Calu3 (cell line): ENCODE measurements at regions not wholly inside any gene's neighbourhood (a gene's known extent, or its start where the extent isn't known, plus 50 kb on each side); places are given as distances from the start of the nearest gene placed in this dataset.

Source experiments
- BruUV-seq: library from RNA; stranded (reverse); fragments of 400-500 nt; replicated peaks from 2 replicates; lab custom pipeline; 2021; lab: Mats Ljungman, UMichigan
- CTCF ChIA-PET: fragments of 300-600 bp; sonication (Branson Sonifier 250); formaldehyde crosslinking; loops from one replicate; lab custom pipeline; 2022; ENCODE audit warnings: antibody characterized with exemption; lab: Charles Lee
- DNase-seq: peaks from one replicate; pipeline ENCODE4 v3.0.0; 2022
- H3K27ac Mint-ChIP-seq: one replicate; pipeline ENCODE4 v1.8.0; 2022; ENCODE audit warnings: mixed read lengths; ENCODE audit not compliant: unreplicated experiment
- H3K27me3 Mint-ChIP-seq: one replicate; pipeline ENCODE4 v1.8.0; 2022; ENCODE audit warnings: mixed read lengths; ENCODE audit not compliant: unreplicated experiment
- H3K36me3 Mint-ChIP-seq: one replicate; pipeline ENCODE4 v1.8.0; 2022; ENCODE audit warnings: mild to moderate bottlenecking, moderate library complexity, mixed read lengths; ENCODE audit not compliant: insufficient read depth, unreplicated experiment
- H3K4me1 Mint-ChIP-seq: one replicate; pipeline ENCODE4 v1.8.0; 2022; ENCODE audit warnings: mild to moderate bottlenecking, low read depth, mixed read lengths; ENCODE audit not compliant: unreplicated experiment
- H3K4me3 Mint-ChIP-seq: one replicate; pipeline ENCODE4 v1.8.0; 2022; ENCODE audit warnings: mild to moderate bottlenecking, low read depth, moderate library complexity, mixed read lengths; ENCODE audit not compliant: unreplicated experiment
- H3K9me3 Mint-ChIP-seq: one replicate; pipeline ENCODE4 v1.8.0; 2022; ENCODE audit warnings: low read depth, mixed read lengths; ENCODE audit not compliant: unreplicated experiment
- CTCF ChIP-seq: fragments of 200-600 bp; IDR thresholded peaks from one replicate; pipeline ENCODE4 v1.8.0; 2022; ENCODE audit warnings: antibody characterized with exemption; ENCODE audit not compliant: unreplicated experiment
- intact Hi-C: fragments of 100-400 bp; cut with micrococcal nuclease; formaldehyde crosslinking; loops from one replicate; pipeline ENCODE4 v1.10.0; 2022; ENCODE audit not compliant: unreplicated experiment

DNA sequence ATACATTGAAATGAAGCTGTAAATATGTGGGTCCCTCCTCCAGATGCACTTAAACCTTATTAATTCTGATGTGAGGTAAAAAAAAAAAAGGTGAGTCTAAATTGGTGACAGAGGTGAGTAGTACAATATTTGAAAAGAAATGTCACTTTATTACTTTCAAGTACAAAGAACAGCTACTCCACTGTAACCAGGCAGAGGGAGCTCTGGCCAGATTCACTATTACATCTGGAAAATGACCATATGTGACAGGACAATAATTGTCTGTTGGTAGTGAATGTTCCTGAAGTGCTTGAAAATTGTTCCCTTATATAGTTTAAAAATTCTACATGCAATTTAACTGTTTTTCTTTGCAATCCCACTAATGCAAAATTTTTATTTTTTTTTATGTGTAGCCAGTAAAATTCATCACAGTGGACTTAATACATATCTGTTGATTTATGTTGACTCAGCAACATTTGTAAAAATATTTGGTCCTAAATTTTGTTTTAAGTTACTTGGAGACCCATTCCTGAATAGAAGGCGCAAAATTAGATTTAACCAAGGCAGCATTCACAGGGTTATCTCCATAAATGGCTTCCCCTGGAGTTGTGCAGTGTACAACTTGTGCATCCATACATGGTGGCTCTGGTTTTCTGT, 231.9 kb upstream of the TBC1D5 start:
- intact Hi-C loops, result loop anchor here (10.0 kb wide), 1 partner anchor 320 kb away; no protein-coding TSS in a partner anchor
- H3K4me3 Mint-ChIP-seq, result no peak overlapping the region
- CTCF ChIA-PET, result interaction anchor here (0.7 kb wide), 2 partner anchors 47 to 427 kb away, joined by 3 read pairs; no protein-coding TSS in a partner anchor
- BruUV-seq, result no TSS peak
- no peak for DNase-seq
- no peak overlapping the region for H3K27ac Mint-ChIP-seq
- no peak for TF ChIP-seq CTCF
- H3K36me3 Mint-ChIP-seq, result no peaks in the 10 kb centered on the region
- no peaks in the 10 kb centered on the region for H3K4me1 Mint-ChIP-seq
- no peaks in the 10 kb centered on the region for H3K9me3 Mint-ChIP-seq
- no peaks in the 10 kb centered on the region for H3K27me3 Mint-ChIP-seq

- Mint-ChIP-seq H3K4me3 (no peak overlapping the region), H3K27me3 (no peaks in the 10 kb centered on the region), H3K4me1 (no peaks in the 10 kb centered on the region), H3K9me3 (no peaks in the 10 kb centered on the region), H3K27ac (no peak overlapping the region), H3K36me3 (no peaks in the 10 kb centered on the region)
- no peak for TF ChIP-seq CTCF
- CTCF ChIA-PET, result no interaction called here
- intact Hi-C loops, result loop anchor here (10.0 kb wide), 1 partner anchor 322 kb away; no protein-coding TSS in a partner anchor
- BruUV-seq, result no TSS peak
- DNase-seq, result no peak
These were observed 230.8 kb upstream of the TBC1D5 start for GRCh38 chr3:17972959-17973906.

DNA sequence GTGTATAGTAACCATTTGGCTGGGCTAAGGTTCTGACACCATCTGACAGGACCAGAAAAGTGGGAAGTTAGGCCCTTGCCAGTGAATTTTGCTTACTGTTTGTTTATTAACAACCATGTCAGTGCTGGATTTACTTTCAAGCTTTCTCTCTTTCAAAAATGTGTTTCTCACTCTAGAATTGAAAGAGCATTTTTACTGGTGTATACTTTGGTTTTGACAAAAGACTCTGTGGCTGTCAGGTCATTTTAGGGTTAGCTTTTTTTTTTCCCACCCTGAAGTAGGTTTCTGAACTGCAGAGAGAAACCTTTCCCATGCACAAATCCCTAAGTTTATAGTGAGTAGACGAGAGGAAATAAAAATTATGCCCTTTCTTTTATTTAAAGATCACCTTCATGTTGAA, 230.0 kb upstream of the TBC1D5 start:
- no peak for DNase-seq
- Mint-ChIP-seq H3K4me1 (no peaks in the 10 kb centered on the region), H3K27me3 (no peaks in the 10 kb centered on the region), H3K36me3 (no peaks in the 10 kb centered on the region), H3K4me3 (no peak overlapping the region), H3K27ac (no peak overlapping the region), H3K9me3 (no peaks in the 10 kb centered on the region)
- BruUV-seq, result no TSS peak
- CTCF ChIA-PET, result no interaction called here
- no peak for TF ChIP-seq CTCF
- intact Hi-C loops, result loop anchor here (10.0 kb wide), 1 partner anchor 322 kb away; no protein-coding TSS in a partner anchor

GRCh38 chr3:17972030-17972429, 229.6 kb upstream of the TBC1D5 start:
- no peak for DNase-seq
- CTCF ChIA-PET, result interaction anchor here (0.7 kb wide), 2 partner anchors 165 to 297 kb away, joined by 3 read pairs; no protein-coding TSS in a partner anchor
- no peaks in the 10 kb centered on the region for H3K4me1 Mint-ChIP-seq
- BruUV-seq, result no TSS peak
- H3K27ac Mint-ChIP-seq, result no peak overlapping the region
- no peak for TF ChIP-seq CTCF
- H3K27me3 Mint-ChIP-seq, result no peaks in the 10 kb centered on the region
- intact Hi-C loops, result loop anchor here (10.0 kb wide), 1 partner anchor 323 kb away; no protein-coding TSS in a partner anchor
- H3K4me3 Mint-ChIP-seq, result no peak overlapping the region
- no peaks in the 10 kb centered on the region for H3K9me3 Mint-ChIP-seq
- no peaks in the 10 kb centered on the region for H3K36me3 Mint-ChIP-seq
